Uterus (tissue), 3 donors: ENCODE measurements at regions not wholly inside any gene's neighbourhood (a gene's known extent, or its start where the extent isn't known, plus 50 kb on each side); places are given as distances from the start of the nearest gene placed in this dataset.
A peak's percentile ranks its signal among the peaks of the same experiment; 100 is the strongest.

Source experiments
- DNase-seq, 2 donors: peaks; one replicate each; pipeline ENCODE4 v3.0.0-alpha.2; 2019 to 2020
- H3K27ac ChIP-seq, 2 donors: fragments of 200-600 bp; sonication (generic); 1 replicate in 1 of 2; 2 replicates in 1 of 2; pipeline ENCODE4 v1.5.1; 2016 to 2018
- H3K27me3 ChIP-seq, 2 donors: fragments of 200-600 bp; sonication (generic); one replicate each; pipeline ENCODE4 v1.5.1; 2018 to 2019; ENCODE audit warnings: control low read depth in 1 of 2
- H3K36me3 ChIP-seq, 2 donors: fragments of 200-600 bp; sonication (generic); one replicate each; pipeline ENCODE4 v1.5.1; 2019; ENCODE audit warnings: control low read depth in 1 of 2
- H3K4me1 ChIP-seq, 2 donors: fragments of 200-600 bp; sonication (generic); one replicate each; pipeline ENCODE4 v1.5.1; 2018 to 2019; ENCODE audit warnings: control low read depth in 1 of 2
- H3K4me3 ChIP-seq, 2 donors: fragments of 200-600 bp; sonication (generic); 1 replicate in 1 of 2; 2 replicates in 1 of 2; pipeline ENCODE4 v1.5.1; 2018 to 2019; ENCODE audit warnings: mild to moderate bottlenecking in 1 of 2
- H3K9me3 ChIP-seq, 2 donors: fragments of 200-600 bp; sonication (generic); one replicate each; pipeline ENCODE4 v1.5.1; 2019; ENCODE audit warnings: control low read depth in 1 of 2
- CTCF ChIP-seq, 4 experiments: fragments of 200-600 bp in 2 of 4; fragments of 450-650 bp in 2 of 4; sonication (generic) in 2 of 4; IDR thresholded peaks; one replicate each; pipeline ENCODE4 v1.5.1; 2016 to 2019; ENCODE audit warnings: antibody characterized with exemption in 4 of 4, mild to moderate bottlenecking in 2 of 4, moderate library complexity in 1 of 4
- POLR2A ChIP-seq, 2 donors: fragments of 450-650 bp; IDR thresholded peaks; one replicate each; pipeline ENCODE4 v1.6.1; 2016; ENCODE audit warnings: antibody characterized with exemption in 2 of 2, mild to moderate bottlenecking in 1 of 2, moderate library complexity in 1 of 2
- intact Hi-C: fragments of 100-400 bp; cut with DNase I; formaldehyde crosslinking; loops from one replicate; pipeline ENCODE4 v1.15.1; 2023; ENCODE audit warnings: low total_unique reads
- donor health status: DM: yes; HTN: yes; CAD: no.

GRCh38 chr5:35487233-35488025 lies 130.2 kb upstream of the SPEF2 start:
- Histone ChIP-seq H3K4me1 (peaks cover 0 to 15% of the 10 kb centered on the region in 2 donors), H3K27me3 (no peaks in the 10 kb centered on the region), H3K36me3 (no peaks in the 10 kb centered on the region), H3K27ac (peak overlapping the region; percentile 51 to 81), H3K4me3 (no peak overlapping the region), H3K9me3 (no peaks in the 10 kb centered on the region)
- DNase-seq, result no peak
- TF ChIP-seq CTCF (IDR thresholded peaks at IDR 0.05) (no peak), POLR2A (IDR thresholded peaks at IDR 0.05) (no peak)
- intact Hi-C loops, result no loop called here

- Histone ChIP-seq H3K27ac (peak overlapping the region in 1 of 2 donors; percentile 81), H3K9me3 (no peaks in the 10 kb centered on the region), H3K36me3 (no peaks in the 10 kb centered on the region), H3K4me3 (no peak overlapping the region), H3K27me3 (no peaks in the 10 kb centered on the region), H3K4me1 (peaks cover 0 to 15% of the 10 kb centered on the region in 2 donors)
- TF ChIP-seq POLR2A (IDR thresholded peaks at IDR 0.05) (no peak), CTCF (IDR thresholded peaks at IDR 0.05) (no peak)
- no peak for DNase-seq
- intact Hi-C loops, result no loop called here
These were observed 132.2 kb upstream of the SPEF2 start for GRCh38 chr5:35485487-35485886.

- Histone ChIP-seq H3K4me1 (peaks cover 0 to 15% of the 10 kb centered on the region in 2 donors), H3K27ac (peak overlapping the region; percentile 55 to 81), H3K4me3 (no peak overlapping the region), H3K9me3 (no peaks in the 10 kb centered on the region), H3K36me3 (no peaks in the 10 kb centered on the region), H3K27me3 (no peaks in the 10 kb centered on the region)
- TF ChIP-seq CTCF (IDR thresholded peaks at IDR 0.05) (no peak), POLR2A (IDR thresholded peaks at IDR 0.05) (no peak)
- intact Hi-C loops, result no loop called here
- no peak for DNase-seq
These were observed 133.4 kb upstream of the SPEF2 start for GRCh38 chr5:35484241-35484640.

- no peaks in the 10 kb centered on the region for H3K9me3 ChIP-seq
- TF ChIP-seq CTCF (IDR thresholded peaks at IDR 0.05) (no peak), POLR2A (IDR thresholded peaks at IDR 0.05) (no peak)
- no peak overlapping the region for H3K4me3 ChIP-seq
These were observed 133.9 kb upstream of the SPEF2 start for GRCh38 chr5:35483780-35484179.

GRCh38 chr5:35483191-35483590 lies 134.5 kb upstream of the SPEF2 start:
- Histone ChIP-seq H3K27me3 (no peaks in the 10 kb centered on the region), H3K4me3 (no peak overlapping the region), H3K9me3 (no peaks in the 10 kb centered on the region), H3K36me3 (no peaks in the 10 kb centered on the region), H3K27ac (peak overlapping the region; percentile 55 to 81), H3K4me1 (peaks cover 0 to 10% of the 10 kb centered on the region in 2 donors)
- DNase-seq, result no peak
- TF ChIP-seq CTCF (IDR thresholded peaks at IDR 0.05), result no peak
- no peak for TF ChIP-seq POLR2A (IDR thresholded peaks at IDR 0.05)
- intact Hi-C loops, result no loop called here

More at GRCh38 chr5:35483780-35484179, 133.9 kb upstream of the SPEF2 start:
- Histone ChIP-seq H3K36me3 (no peaks in the 10 kb centered on the region), H3K27ac (peak overlapping the region; percentile 55 to 81), H3K27me3 (no peaks in the 10 kb centered on the region), H3K4me1 (peaks cover 0 to 15% of the 10 kb centered on the region in 2 donors)
- no peak for DNase-seq
- intact Hi-C loops, result no loop called here
